OCI-LY3 (cell line): ENCODE measurements at regions not wholly inside any gene's neighbourhood (a gene's known extent, or its start where the extent isn't known, plus 50 kb on each side); places are given as distances from the start of the nearest gene placed in this dataset.

Experiments used
- H2AFZ ChIP-seq: fragments of 200-600, 300-600 bp; shearing (Covaris generic); 2 replicates; pipeline ENCODE4 v1.6.0; 2014; ENCODE audit warnings: antibody characterized with exemption, low read depth, low read length
- H3K27ac ChIP-seq: fragments of 200-600, 300-600 bp; sonication (generic); 2 replicates; pipeline ENCODE4 v1.5.1; 2014; ENCODE audit warnings: mild to moderate bottlenecking, low read length, moderate library complexity, mixed read lengths
- H3K27me3 ChIP-seq: fragments of 200-600, 300-600 bp; sonication (generic); 2 replicates; pipeline ENCODE4 v1.6.1; 2014; ENCODE audit warnings: low read depth, low read length, mixed read lengths
- H3K36me3 ChIP-seq: fragments of 200-600, 300-600 bp; sonication (generic); replicated peaks from 2 replicates; pipeline ENCODE3; 2014; ENCODE audit warnings: low read depth, low read length, mixed read lengths
- H3K4me1 ChIP-seq: fragments of 300-600, 200-600 bp; sonication (generic); 2 replicates; pipeline ENCODE4 v1.6.1; 2014; ENCODE audit warnings: low read length, mixed read lengths
- H3K4me2 ChIP-seq: fragments of 200-600, 300-600 bp; sonication (generic); 2 replicates; pipeline ENCODE4 v1.6.1; 2014; ENCODE audit warnings: low read length, mixed read lengths
- H3K4me3 ChIP-seq: fragments of 300-600, 200-600 bp; sonication (generic); 2 replicates; pipeline ENCODE4 v1.5.1; 2014; ENCODE audit warnings: antibody characterized with exemption, mild to moderate bottlenecking, low read length, moderate library complexity
- H3K79me2 ChIP-seq: fragments of 300-600, 200-600 bp; shearing (Covaris generic); 2 replicates; pipeline ENCODE4 v1.6.1; 2014; ENCODE audit warnings: mild to moderate bottlenecking, low read length, mixed read lengths
- H3K9ac ChIP-seq: fragments of 300-600, 200-600 bp; shearing (Covaris generic); 2 replicates; pipeline ENCODE4 v1.6.0; 2014; ENCODE audit warnings: mild to moderate bottlenecking, low read length, moderate library complexity
- H3K9me3 ChIP-seq: fragments of 200-600, 300-600 bp; shearing (Covaris generic); 2 replicates; pipeline ENCODE4 v1.6.1; 2014; ENCODE audit warnings: low read length, mixed read lengths; ENCODE audit not compliant: insufficient read depth
- H4K20me1 ChIP-seq: fragments of 200-600, 300-600 bp; sonication (generic); 2 replicates; pipeline ENCODE4 v1.6.1; 2016; ENCODE audit warnings: low read length, mixed read lengths; ENCODE audit not compliant: insufficient read depth
- EZH2phosphoT487 ChIP-seq: fragments of 200-600 bp; shearing (Covaris generic); IDR thresholded peaks from 2 replicates; pipeline ENCODE4 v1.6.1; 2018; ENCODE audit warnings: antibody characterized with exemption, mixed run types, low read depth
- TF ChIP-seq, protein P1 (sequence below): fragments of 200-600, 300-600 bp; sonication (generic); IDR thresholded peaks from 2 replicates; pipeline ENCODE4 v1.5.1; 2014; ENCODE audit warnings: antibody characterized with exemption, low read length, low read depth

DNA sequence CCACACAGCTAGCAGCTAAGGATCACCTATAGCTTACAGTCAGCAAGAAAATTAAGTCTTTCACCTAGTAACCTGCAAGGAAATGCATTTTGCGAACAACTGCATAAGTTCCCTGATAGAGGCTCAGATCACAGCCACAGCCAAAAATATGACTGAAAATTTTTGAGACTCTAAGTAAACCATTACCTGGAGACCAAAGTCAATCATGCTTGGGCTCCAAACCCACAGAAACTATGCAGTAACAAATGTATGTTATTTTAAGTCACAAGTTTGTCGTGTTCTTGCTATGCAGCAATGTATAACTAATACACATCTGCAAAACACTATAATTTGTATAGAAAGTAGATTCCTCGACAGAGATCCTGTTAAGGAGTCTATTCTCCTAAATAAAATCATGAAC is 1025.7 kb upstream of the RAG2 start:
- no peaks in the 10 kb centered on the region for H3K27me3 ChIP-seq
- H3K9ac ChIP-seq = no peak overlapping the region
- no peaks in the 10 kb centered on the region for H3K9me3 ChIP-seq
- H3K4me3 ChIP-seq = no peak overlapping the region
- no peak overlapping the region for H2AFZ ChIP-seq
- no peaks in the 10 kb centered on the region for H3K36me3 ChIP-seq
- no peaks in the 10 kb centered on the region for H3K79me2 ChIP-seq
- H3K4me2 ChIP-seq = no peak overlapping the region
- TF ChIP-seq, protein P1, sequence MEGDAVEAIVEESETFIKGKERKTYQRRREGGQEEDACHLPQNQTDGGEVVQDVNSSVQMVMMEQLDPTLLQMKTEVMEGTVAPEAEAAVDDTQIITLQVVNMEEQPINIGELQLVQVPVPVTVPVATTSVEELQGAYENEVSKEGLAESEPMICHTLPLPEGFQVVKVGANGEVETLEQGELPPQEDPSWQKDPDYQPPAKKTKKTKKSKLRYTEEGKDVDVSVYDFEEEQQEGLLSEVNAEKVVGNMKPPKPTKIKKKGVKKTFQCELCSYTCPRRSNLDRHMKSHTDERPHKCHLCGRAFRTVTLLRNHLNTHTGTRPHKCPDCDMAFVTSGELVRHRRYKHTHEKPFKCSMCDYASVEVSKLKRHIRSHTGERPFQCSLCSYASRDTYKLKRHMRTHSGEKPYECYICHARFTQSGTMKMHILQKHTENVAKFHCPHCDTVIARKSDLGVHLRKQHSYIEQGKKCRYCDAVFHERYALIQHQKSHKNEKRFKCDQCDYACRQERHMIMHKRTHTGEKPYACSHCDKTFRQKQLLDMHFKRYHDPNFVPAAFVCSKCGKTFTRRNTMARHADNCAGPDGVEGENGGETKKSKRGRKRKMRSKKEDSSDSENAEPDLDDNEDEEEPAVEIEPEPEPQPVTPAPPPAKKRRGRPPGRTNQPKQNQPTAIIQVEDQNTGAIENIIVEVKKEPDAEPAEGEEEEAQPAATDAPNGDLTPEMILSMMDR = no peak
- no peak for TF ChIP-seq EZH2phosphoT487
- H4K20me1 ChIP-seq = no peaks in the 10 kb centered on the region
- H3K27ac ChIP-seq = no peak overlapping the region
- no peaks in the 10 kb centered on the region for H3K4me1 ChIP-seq

DNA sequence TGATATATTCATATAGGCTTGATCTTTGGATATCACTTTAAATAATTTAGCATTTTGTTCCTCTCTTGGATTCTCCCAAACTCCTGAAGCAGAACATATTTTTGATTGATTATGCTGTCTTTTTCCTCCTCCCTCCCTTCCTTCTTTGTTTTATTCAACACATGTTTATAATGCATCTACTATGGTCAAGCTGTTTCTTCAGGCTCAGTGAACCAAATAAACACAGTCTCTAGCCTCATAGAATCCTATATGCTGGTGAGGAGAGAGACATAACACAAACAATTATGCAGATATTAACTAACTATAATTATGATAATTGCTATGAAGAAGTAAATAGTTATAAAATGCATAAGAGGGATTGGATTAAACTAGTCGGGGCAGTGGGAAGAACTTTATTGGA is 1023.6 kb upstream of the RAG2 start:
- H3K9me3 ChIP-seq = no peaks in the 10 kb centered on the region
- no peak overlapping the region for H3K4me3 ChIP-seq
- no peak overlapping the region for H2AFZ ChIP-seq
- no peak overlapping the region for H3K4me2 ChIP-seq
- H3K27me3 ChIP-seq = no peaks in the 10 kb centered on the region
- H3K79me2 ChIP-seq = no peaks in the 10 kb centered on the region
- no peak overlapping the region for H3K9ac ChIP-seq
- no peaks in the 10 kb centered on the region for H3K36me3 ChIP-seq
- H3K4me1 ChIP-seq = no peaks in the 10 kb centered on the region
- H4K20me1 ChIP-seq = no peaks in the 10 kb centered on the region
- no peak overlapping the region for H3K27ac ChIP-seq
- TF ChIP-seq EZH2phosphoT487 = no peak
- TF ChIP-seq, protein P1 = no peak

DNA sequence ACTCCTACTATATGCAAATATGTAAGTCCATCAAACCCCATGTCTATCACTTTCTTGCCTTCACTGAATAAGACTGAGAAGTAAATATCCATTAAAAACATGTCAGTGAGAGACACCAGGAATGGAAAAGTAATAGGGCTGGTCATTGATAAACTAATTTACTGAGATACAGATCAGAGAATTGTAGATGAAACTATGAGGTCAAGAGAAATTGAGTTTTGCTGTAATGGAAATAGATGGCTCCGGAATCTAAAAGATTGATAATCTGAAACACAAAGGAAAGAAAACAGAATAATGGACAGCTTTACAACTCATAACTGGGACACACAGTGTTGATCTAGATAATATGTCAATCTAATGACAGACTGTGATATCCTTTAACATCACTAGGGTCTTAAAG is 1018.3 kb upstream of the RAG2 start:
- no peaks in the 10 kb centered on the region; the same call in 1 of the 2 replicates for H3K4me1 ChIP-seq
- H3K36me3 ChIP-seq = no peaks in the 10 kb centered on the region
- H3K27me3 ChIP-seq = no peaks in the 10 kb centered on the region
- H3K27ac ChIP-seq = no peak overlapping the region
- H3K4me3 ChIP-seq = no peak overlapping the region
- no peaks in the 10 kb centered on the region for H3K9me3 ChIP-seq
- no peak overlapping the region for H3K4me2 ChIP-seq
- no peaks in the 10 kb centered on the region for H3K79me2 ChIP-seq
- no peaks in the 10 kb centered on the region for H4K20me1 ChIP-seq
- no peak overlapping the region for H2AFZ ChIP-seq
- no peak overlapping the region for H3K9ac ChIP-seq
- TF ChIP-seq EZH2phosphoT487 = no peak
- TF ChIP-seq, protein P1 = no peak

DNA sequence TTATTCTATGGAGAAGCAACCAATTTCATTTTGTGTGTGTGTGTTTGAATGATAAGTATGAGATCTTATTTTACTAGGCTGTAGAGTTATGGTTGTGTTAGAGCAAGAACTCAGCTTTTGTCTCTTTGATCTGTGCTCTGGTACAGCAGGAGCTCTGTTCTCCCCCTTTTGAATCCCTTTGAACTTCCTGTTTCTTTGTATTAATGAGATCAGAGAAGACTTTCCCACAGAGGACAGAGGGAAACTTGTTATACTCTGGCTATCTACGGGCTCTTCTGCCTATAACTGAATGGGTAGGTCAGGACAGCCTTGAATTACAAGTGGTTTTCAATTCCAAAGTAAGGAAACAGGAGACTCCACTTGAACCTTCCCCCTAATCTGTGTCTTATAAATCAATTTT is 1015.0 kb upstream of the RAG2 start:
- no peak overlapping the region for H3K27ac ChIP-seq
- TF ChIP-seq, protein P1 = no peak
- no peak for TF ChIP-seq EZH2phosphoT487
- H3K36me3 ChIP-seq = no peaks in the 10 kb centered on the region
- H3K9ac ChIP-seq = no peak overlapping the region
- H3K4me1 ChIP-seq = no peaks in the 10 kb centered on the region; the same call in 1 of the 2 replicates
- H3K79me2 ChIP-seq = no peaks in the 10 kb centered on the region
- no peaks in the 10 kb centered on the region for H4K20me1 ChIP-seq
- H3K9me3 ChIP-seq = no peaks in the 10 kb centered on the region
- H3K27me3 ChIP-seq = no peaks in the 10 kb centered on the region
- no peak overlapping the region for H3K4me3 ChIP-seq
- no peak overlapping the region for H3K4me2 ChIP-seq
- 0 out of 2 replicates have a peak overlapping the region, but pooled peaks have one; percentile 45 for H2AFZ ChIP-seq
